Activated B cell treated with CpG ODN at 0.5 μM for 24 hours (primary cell): ENCODE measurements at regions not wholly inside any gene's neighbourhood (a gene's known extent, or its start where the extent isn't known, plus 50 kb on each side); places are given as distances from the start of the nearest gene placed in this dataset.

Source experiments
- ATAC-seq: fragments of 200-7000 bp; cut with Tn5 transposase; one replicate; pipeline ENCODE4 v1.10.0; 2021; ENCODE audit warnings: low read depth, mild to moderate bottlenecking, moderate library complexity
- CTCF ChIA-PET: fragments of 350-600 bp; sonication (Branson Sonifier 250); formaldehyde crosslinking; loops from one replicate; lab custom pipeline; 2021; ENCODE audit warnings: antibody characterized with exemption; lab: Charles Lee
- POLR2A ChIA-PET: fragments of 350-600 bp; sonication (Branson Sonifier 250); formaldehyde crosslinking; loops from one replicate; lab custom pipeline; 2021; ENCODE audit warnings: antibody characterized with exemption; lab: Charles Lee
- DNase-seq: peaks from one replicate; pipeline ENCODE4 v3.0.0; 2022
- H3K27ac Mint-ChIP-seq: one replicate; pipeline ENCODE4 v1.8.0; 2020; ENCODE audit warnings: mixed read lengths
- H3K27me3 Mint-ChIP-seq: one replicate; pipeline ENCODE4 v1.8.0; 2021; ENCODE audit warnings: mixed read lengths
- H3K36me3 Mint-ChIP-seq: one replicate; pipeline ENCODE4 v1.8.0; 2021; ENCODE audit warnings: low read depth, mixed read lengths
- H3K4me1 Mint-ChIP-seq: one replicate; pipeline ENCODE4 v1.8.0; 2021; ENCODE audit warnings: mixed read lengths
- H3K4me3 Mint-ChIP-seq: one replicate; pipeline ENCODE4 v1.8.0; 2020; ENCODE audit warnings: mild to moderate bottlenecking, mixed read lengths
- H3K9me3 Mint-ChIP-seq: one replicate; pipeline ENCODE4 v1.8.0; 2020; ENCODE audit warnings: mixed read lengths
- CTCF ChIP-seq: fragments of 200-600 bp; IDR thresholded peaks from one replicate; pipeline ENCODE4 v1.8.0; 2022; ENCODE audit warnings: antibody characterized with exemption, mild to moderate bottlenecking
- intact Hi-C: fragments of 100-400 bp; cut with micrococcal nuclease; formaldehyde crosslinking; loops from one replicate; pipeline ENCODE4 v1.15.1; 2024

DNA sequence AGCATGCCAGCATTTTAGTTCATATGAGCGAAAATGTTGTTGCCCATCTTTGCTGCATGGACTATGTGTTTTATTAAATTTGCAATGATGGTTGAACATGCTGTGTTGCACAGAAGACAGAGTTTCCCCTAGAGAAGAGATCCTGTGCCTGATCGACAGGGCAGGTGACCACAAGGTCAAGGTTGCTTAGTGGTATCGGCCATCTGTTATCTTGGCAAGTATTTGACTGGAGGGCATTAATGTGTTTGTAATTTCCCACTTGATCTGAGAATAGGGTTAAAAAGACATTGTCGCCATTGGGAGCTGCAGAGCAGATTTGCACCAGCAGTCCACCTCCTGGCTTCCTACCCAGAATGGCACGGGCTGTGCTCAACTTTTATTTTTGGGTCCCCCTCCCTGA lies 1523.6 kb upstream of the WWC1 start:
- intact Hi-C loops: no loop called here
- peaks cover 11% of the 10 kb centered on the region for H3K9me3 Mint-ChIP-seq
- ChIA-PET CTCF (no interaction called here), POLR2A (no interaction called here)
- H3K4me1 Mint-ChIP-seq: no peaks in the 10 kb centered on the region
- no peak for DNase-seq
- H3K4me3 Mint-ChIP-seq: no peak overlapping the region
- TF ChIP-seq CTCF: no peak
- H3K27ac Mint-ChIP-seq: no peak overlapping the region
- H3K27me3 Mint-ChIP-seq: no peaks in the 10 kb centered on the region
- H3K36me3 Mint-ChIP-seq: no peaks in the 10 kb centered on the region
- ATAC-seq: no peak

DNA sequence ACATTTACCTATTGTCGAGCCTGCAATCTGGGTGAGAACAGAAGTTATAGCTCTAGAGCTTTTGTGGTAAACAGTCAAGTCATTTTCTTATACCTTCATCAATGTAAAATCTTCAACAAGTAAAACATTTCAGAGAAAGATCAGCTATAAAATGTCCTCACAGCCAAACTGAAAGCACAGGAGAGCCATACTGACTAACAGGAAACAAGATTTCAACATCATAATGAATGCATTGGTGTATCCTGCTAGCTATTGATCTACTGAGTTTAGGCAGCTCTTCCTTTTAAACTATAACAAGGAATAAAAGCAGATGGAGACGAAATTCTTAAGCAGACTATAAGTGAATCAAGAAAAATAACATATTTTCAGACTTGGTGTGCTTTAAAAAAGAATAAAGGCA lies 1522.9 kb upstream of the WWC1 start:
- H3K4me1 Mint-ChIP-seq: no peaks in the 10 kb centered on the region
- no peaks in the 10 kb centered on the region for H3K27me3 Mint-ChIP-seq
- ATAC-seq (no peak), DNase-seq (no peak)
- TF ChIP-seq CTCF: no peak
- H3K9me3 Mint-ChIP-seq: peaks cover 11% of the 10 kb centered on the region
- ChIA-PET CTCF (no interaction called here), POLR2A (no interaction called here)
- H3K36me3 Mint-ChIP-seq: no peaks in the 10 kb centered on the region
- H3K27ac Mint-ChIP-seq: no peak overlapping the region
- H3K4me3 Mint-ChIP-seq: no peak overlapping the region
- intact Hi-C loops: no loop called here

DNA sequence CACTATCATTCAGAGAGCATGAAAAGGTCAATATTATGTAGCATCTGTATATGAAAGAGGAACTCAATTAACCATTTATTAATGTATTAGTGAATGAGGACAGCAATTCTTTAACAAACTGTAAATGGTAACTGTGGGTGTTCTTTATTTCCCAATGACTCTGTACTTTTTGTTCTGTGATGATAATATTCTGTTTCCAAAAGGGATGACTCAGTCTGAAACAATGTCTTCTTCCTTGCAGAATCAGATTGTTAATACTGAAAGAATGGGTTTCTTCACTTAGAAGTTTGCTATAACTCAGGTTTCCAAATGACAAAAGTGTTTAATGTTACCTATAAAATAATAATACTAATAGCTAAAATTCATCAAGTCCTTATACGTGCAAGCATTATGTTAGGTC lies 1518.7 kb upstream of the WWC1 start:
- Mint-ChIP-seq H3K27ac (no peak overlapping the region), H3K4me1 (no peaks in the 10 kb centered on the region), H3K9me3 (peaks cover 8% of the 10 kb centered on the region), H3K36me3 (no peaks in the 10 kb centered on the region), H3K27me3 (no peaks in the 10 kb centered on the region), H3K4me3 (no peak overlapping the region)
- DNase-seq: no peak
- TF ChIP-seq CTCF: no peak
- ATAC-seq: no peak
- ChIA-PET POLR2A (no interaction called here), CTCF (no interaction called here)
- intact Hi-C loops: no loop called here

GRCh38 chr5:166781737-166782136 lies 1509.7 kb upstream of the WWC1 start:
- no peak for DNase-seq
- Mint-ChIP-seq H3K36me3 (no peaks in the 10 kb centered on the region), H3K9me3 (peaks cover 5% of the 10 kb centered on the region), H3K4me3 (no peak overlapping the region), H3K27me3 (no peaks in the 10 kb centered on the region), H3K27ac (no peak overlapping the region), H3K4me1 (no peaks in the 10 kb centered on the region)
- no peak for ATAC-seq
- ChIA-PET CTCF (no interaction called here), POLR2A (no interaction called here)
- no peak for TF ChIP-seq CTCF
- intact Hi-C loops: no loop called here

DNA sequence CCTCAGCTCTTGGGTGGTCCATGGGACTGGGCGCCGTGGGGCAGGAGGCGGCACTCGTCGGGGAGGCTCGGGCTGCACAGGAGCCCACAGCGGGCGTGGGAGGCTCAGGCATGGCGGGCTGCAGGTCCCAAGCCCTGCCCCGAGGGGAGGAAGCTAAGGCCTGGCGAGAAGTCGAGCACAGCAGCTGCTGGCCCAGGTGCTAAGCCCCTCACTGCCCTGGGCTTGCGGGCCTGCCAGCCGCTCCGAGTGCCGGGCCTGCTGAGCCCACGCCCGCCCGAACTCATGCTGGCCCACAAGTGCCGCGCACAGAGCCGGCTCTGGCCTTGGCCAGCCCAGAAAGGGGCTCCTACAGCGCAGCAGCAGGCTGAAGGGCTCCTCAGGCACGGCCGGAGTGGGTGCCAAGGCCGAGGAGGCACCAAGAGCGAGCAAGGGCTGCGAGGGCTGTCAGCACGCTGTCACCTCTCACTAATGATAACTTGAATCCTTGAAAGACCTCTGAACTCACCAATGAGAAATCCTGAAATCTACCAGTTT lies 1506.8 kb upstream of the WWC1 start:
- POLR2A ChIA-PET: no interaction called here
- DNase-seq (no peak), ATAC-seq (no peak)
- Mint-ChIP-seq H3K36me3 (no peaks in the 10 kb centered on the region), H3K27ac (no peak overlapping the region), H3K4me1 (no peaks in the 10 kb centered on the region), H3K9me3 (peaks cover 9% of the 10 kb centered on the region), H3K27me3 (no peaks in the 10 kb centered on the region), H3K4me3 (no peak overlapping the region)
- CTCF ChIA-PET: no interaction called here
- intact Hi-C loops: no loop called here
- no peak for TF ChIP-seq CTCF
